HG02943 (cell line): ENCODE measurements at regions not wholly inside any gene's neighbourhood (a gene's known extent, or its start where the extent isn't known, plus 50 kb on each side); places are given as distances from the start of the nearest gene placed in this dataset.

Experiments used
- ATAC-seq: cut with Tn5 transposase; IDR thresholded peaks from one replicate; pipeline ENCODE4 v1.9.1; 2021; ENCODE audit warnings: mild to moderate bottlenecking, low read depth, moderate library complexity; ENCODE audit not compliant: unreplicated experiment

DNA sequence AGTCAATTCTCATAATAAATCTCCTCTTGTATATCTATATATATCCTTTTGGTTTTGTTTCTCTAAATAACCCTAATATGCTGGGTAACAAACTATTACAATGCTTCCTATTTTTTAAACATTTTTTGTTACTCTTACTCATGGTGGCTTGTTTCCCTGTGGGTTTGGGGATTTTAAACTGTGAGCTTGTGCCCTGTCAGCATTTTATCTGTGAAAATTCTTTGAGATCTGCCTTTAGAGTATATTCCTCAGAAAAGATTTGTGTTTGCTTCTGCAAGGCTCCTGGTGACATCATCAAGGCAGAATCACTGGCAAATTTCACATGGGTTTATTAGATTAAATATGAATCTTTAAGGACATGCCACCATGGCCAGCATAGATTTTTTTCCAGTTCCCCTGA is 273.6 kb downstream of the LRFN2 start:
- ATAC-seq, result no peak

DNA sequence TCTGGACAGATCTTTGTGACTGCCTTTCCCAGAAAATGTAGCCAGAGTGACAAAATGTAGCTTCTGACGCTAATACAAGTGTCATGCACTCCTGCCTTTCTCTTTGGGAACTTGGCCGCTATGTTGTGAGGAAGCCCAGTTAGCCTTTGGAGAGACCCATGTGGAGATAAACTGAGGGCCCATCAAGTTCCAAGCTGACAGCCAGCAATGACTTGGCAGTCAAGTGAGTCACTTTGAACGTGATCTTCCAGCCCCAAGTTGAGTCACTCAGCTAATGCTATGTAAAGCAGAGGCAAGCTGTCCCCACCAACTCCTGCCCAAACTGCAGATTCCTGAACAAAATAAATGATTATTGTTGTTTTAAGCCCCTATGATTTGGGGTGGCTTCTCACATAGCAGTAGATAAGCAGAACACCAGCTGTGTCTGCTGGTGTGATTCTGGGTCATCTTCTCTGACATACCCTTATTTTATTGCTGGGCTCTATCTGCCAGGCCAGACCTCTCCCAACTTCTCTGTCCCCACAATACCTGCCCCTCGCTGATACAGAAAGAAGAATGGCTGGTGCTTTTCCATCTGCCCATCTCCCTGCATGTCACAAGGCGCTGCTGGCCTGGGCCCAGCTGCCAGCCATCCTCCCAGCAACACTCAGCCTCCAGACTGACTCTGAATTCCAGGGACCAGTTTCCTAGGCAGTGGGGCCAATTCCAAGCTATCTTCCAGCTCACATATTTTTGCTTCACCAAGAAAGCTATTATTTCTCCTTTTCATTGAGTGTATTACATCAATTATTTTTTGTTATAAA is 274.8 kb downstream of the LRFN2 start:
- no peak for ATAC-seq

DNA sequence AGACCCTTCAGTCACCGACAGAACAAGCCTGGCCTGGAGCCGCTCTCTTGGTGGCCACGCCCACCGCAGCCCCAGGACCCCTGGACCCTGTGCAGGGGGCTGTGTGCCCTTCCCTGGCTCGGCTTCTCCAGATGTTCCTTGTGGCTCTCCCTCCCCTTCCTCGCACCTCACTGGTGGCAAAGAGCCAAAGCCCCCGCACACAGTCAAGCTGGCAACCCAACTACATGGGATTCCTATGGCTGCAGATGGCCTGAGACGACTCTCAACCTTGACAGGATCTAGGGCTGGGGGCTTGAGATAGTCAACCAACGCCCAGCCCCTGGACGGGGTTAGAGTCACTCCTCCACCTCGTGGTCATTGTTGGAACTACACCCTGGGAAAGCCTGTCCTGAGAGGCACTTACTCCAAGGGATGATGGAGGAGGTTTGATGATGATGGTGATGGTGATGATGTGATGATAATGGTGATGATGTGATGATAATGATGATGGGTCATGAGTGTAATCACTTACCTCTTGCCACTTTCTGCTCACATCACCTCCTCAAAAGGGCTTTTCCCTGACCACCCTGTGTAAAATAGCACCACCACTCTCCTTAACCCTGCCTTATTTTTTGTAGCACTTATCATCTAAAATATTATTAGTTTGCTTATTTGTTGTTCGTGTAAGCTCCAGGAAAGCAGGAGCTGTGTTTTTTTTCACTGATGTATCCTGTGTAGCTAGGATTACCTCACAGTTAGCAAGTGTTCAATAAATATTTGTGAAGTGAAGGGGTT is 278.4 kb downstream of the LRFN2 start:
- no peak for ATAC-seq

DNA sequence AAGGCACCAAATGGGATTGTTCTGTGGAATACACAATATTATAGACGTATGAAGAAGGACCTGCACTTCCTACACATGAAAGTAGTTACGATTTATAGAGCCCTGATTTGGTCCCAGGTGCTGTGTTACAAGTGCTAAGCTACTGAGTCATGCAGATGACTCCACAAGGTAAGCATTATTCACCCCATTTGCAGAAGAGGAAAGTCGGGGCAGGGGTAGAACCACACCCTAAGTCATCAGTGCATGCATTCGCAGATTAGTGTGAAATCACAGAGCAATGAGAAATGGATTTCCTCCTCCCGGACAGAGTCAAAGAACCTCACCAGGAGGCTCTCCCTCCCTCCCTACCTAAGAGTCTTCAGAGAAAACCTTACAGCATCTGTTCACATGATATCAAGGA is 279.5 kb downstream of the LRFN2 start:
- no peak for ATAC-seq

DNA sequence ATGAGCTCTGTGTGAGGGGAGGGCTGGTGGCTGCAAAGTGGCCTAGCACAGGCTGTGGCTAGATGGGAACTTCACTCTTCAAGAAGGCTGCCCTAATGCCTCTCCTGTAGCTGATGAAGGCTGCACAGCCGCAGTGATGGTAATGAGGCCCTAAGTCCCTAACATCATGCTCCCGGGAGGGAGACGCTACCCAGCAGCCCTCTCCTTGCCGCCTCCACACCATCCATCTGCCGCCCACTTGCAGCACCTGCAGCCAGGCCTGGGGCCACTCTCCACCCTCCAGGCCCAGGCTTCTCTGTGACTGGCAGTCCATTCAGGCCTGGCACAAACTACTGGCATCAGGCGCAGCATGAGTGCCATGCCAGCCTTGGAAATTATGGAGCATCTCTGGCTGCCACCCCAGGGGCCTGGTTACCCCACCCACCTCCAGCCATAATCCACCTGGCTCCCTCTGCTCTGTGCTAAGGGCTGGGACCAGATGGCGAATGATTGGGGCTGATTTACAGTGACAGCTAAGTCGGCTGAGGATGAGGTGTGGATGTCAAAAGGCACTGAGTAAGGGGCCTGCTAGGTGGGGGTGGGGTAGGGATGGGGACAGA is 284.2 kb downstream of the LRFN2 start:
- no peak for ATAC-seq

DNA sequence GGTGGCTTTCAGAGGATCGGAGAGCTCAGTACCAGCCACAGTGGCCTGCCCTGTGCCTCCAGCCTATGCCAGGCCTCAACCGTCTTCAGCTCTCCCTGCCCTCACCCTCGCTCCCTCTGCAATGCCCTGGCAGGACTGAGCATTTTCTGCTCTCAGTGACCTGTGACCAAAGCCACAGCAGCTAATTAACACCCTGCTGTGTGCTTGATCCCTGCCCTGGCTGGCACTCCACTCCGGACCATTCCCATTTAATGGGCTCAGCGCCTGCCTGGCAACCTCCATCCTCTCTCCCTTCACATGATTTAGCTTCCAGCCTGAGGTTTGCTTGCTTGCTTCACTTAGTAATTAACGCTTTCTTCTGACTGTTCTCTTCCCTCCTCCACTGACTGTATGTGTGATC is 287.5 kb downstream of the LRFN2 start:
- ATAC-seq, result no peak

DNA sequence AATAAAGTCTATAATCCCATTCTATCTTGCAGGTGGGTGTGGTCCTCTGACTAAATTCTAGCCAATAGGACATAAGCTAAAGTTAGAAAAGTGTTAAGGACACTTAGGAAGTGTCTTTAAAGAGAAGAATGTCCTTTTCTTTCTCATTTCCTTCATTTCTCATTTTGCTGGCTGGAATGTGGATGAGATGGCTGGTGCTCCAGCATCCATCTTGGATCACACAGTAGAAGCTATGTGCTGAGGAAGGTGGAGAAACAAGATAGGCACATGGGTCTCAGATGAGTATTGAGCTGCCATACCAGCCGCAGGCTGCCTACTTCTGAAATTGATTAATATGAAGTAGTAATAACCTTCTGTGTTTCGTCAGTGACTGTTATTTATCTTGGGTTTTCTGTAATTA is 289.0 kb downstream of the LRFN2 start:
- ATAC-seq, result no peak

DNA sequence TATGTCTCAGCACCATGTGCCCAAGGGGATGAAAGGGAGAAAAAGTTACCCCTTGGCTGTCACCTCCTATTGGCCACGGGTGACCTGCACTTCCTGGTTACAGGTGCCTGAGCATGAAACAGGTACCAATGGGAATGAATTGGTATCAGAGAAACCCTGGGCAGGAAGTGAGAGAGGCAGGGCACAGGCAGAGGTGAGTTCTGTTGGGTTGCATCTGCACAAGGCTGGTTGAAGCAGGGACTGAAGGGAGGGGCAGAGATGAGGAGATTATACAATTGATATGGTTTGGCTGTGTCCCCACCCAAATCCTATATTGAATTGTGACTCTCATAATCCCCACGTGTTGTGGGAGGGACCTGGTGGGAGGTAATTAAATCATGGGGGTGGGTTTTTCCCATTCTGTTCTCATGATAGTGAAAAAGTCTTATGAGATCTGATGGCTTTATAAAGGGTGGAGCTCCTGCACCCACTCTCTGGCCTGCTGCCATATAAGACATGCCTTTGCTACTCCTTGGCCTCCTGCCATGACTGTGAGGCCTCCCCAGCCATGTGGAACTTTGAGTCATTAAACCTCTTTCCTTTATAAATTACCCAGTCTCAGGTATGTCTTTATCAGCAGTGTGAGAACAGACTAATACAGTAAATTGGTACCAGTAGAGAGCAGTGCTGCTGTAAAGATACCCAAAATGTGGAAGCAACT is 291.8 kb downstream of the LRFN2 start:
- ATAC-seq, result no peak

DNA sequence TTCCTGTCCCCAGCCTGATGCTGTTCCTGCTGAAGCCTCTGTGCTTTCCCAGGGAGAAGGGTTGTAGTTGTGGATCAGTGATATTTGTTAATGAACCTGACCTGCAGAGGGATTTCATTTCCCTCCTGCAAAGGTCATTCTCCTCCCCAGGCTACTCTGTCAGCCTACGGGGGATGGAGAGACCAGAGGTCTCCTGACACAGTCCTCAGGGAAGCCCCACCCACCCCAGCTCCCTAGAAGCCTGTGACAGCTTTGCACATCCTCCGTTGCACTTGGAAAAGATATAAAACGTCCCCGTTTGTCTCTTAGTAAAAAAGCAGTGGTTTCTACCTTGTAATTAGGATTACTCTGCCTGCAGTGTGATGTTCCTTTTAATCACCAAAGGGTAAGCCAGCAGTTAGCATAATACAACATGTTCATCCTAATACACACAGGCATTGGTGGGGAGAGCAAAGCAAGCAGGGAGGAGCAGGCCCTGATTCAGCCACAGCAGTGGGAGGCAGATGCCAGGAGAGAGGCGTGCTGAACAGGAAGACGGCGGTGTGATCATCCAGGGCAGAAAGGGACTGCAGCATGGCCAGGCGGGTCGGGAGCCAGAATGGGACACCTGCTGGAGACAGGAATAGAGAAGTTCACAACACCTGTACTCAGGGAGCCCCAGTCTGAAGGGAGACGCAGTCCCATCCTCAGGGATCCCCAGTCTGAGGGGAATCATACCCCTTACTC is 293.5 kb downstream of the LRFN2 start:
- ATAC-seq, result no peak

DNA sequence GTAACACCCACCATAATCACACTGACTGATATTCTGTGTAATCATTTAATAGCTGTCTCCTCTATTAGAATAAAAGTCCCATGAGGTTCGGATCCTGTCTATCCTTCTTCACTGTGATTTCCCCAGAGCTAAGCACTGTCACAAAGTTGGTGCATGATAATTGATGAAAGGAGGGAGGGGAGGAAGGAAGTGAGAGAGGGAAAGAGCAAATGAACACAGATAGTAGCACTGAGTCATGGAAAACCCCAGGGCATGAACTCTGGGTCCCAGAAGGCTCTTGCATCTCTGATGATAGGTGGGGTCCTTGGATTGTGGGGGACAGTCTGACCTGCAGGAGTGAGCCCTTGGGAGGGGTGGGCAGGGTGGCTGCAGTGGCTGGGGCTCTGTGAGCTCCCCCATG is 294.1 kb downstream of the LRFN2 start:
- ATAC-seq, result no peak

DNA sequence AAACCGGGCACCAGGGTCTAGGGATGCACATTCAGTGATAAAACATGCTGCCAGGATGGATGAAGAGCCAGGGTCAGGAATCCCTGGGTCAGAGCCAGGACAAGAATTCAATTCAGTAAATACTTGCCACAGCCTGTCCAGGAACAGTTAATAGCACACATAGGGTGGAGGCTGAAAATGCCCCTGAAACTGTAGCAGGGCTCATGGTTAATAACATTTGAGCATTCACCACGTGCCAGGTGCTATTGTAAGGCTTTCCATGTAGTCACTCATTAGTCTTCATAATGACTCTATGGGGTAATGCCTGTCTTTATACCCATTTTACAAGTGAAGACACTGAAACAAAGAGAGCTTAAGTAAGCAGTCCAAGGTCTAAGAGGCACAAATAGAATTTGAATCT is 296.3 kb downstream of the LRFN2 start:
- ATAC-seq, result no peak

DNA sequence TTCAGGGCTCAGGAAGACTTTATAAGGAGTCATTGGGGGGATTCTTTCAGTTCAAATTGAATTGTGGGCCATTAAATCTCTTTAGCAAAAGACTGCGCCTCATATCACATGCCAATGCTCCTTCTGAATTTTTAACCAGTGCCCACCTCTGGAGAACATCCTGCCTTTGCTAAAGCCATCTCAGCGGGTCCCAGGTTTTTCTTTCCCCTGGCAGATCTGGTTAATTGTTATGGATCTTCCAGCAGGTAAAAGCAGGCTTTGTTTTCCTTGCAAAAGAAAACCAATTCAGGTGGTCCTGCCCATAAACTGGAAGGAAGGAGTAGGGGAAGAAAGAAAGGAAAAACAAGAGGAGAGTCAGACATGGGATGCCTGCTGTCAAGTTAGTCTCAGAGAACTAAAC is 298.2 kb downstream of the LRFN2 start:
- no peak for ATAC-seq

DNA sequence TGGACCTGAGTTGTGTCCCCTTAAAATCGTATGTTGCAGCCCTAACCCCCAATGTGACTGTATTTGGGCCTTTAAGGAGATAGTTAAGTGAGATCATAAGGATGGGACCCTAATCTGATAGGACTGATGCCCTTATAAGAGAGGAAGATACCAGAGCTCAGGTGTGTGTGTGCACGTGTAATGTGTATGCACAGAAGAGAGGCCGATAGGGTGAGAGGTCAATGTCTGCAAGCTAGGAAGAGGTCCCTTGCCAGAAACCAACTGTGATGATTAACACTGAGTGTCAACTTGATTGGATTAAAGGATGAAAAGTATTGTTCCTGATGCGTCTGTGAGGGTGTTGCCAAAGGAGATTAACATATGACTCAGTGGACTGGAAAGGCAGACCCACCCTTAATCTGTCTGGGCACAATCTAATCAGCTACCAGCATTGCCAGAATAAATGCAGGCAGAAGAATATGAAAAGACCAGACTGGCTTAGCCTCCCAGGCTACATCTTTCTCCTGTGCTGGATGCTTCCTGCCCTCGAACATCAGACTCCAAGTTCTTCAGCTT is 299.8 kb downstream of the LRFN2 start:
- ATAC-seq, result no peak

DNA sequence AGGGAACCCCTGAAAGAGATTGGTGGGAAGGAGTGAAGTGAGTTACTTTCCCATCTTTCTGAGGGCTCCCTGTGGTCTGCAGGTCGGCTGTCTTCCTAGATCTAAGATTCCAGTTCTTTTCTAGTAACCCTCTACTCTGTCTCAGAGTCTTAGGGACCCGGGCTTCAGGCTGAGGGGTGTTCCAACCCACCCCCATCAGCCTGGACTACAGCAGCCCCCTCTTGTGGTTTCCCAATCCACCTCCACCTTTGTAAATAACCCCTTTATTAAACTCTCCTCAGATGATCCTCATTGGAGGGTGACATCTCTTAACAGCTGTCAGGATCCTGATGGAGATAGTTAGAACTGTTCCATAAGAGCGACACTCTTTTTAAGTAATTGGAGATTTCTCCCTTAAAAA is 300.4 kb downstream of the LRFN2 start:
- no peak for ATAC-seq

DNA sequence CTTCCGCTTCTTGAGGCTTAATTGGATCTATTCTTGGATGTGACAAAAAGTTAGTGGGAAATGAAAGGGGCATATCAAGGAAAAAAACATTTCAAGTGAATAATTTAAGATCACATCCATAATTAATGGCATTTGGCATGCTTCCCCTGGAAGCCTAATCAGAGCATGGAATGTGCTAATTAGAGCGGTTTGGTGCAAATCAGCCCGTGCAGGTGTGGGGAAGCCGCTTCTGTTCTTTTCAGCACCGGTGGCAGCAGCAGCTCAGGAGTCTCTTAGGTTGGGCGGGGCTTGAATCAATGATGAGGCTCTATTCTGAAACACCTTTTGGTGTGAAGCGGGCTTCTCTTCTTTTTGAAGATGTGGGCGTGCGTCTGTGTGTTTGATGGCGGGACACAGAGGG is 301.2 kb downstream of the LRFN2 start:
- no peak for ATAC-seq

DNA sequence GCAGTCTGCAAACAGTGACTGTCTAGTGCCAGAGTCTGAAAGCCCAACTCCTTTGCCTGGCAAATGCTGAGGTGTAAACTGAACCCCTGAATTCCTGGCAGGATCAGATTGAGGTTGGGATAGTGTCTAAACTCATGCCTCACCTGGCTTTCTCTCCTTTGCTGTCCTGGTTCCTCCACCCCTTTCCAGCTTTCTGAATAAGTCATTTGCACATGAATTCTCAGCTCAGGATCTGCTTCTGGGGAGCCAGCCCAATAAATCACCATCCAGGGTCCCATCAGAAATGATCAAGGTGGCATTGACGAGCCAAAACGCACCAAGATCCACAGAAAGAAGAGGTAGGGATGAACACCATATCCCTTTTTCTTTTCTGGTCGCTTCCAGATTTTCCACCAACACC is 301.6 kb downstream of the LRFN2 start:
- ATAC-seq, result no peak

DNA sequence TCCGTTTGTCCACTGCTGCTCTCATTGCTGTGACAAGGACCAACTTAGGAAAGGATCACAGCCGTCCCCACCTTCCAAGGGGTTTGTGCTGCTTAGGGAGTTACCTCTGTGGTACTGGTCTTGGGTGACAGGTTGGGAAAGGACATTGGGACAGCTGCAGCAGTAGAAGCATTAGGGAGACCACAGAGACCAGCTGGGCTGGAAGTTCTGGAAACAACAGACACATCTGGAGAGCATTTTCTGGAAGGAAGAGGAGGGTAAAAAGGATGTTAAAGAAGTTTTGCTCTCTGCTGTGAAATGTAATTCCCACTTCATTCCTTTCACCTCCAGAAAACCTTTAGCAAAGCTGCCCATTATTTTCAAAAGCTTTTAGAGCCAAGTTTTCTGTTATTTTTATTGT is 304.2 kb downstream of the LRFN2 start:
- ATAC-seq, result no peak

DNA sequence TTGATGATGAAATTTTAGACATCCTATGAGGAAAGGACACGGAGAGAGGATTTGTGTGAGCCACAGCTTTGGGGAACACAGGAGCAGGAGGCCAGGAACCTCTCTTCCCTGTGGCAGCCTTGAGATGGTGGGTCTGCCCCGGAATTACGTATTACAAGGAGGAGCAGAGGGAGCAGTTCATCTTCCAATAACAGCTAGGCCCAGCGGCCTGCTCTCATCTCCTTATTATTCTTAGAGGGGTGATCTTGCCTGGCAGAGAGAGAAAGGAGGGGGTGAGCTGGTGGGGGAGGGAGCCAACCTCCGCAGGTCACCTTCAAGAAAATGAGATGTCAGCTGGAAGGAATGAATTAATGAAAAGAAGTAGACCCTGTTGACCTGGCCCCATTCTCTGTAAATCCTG is 305.8 kb downstream of the LRFN2 start:
- no peak for ATAC-seq

DNA sequence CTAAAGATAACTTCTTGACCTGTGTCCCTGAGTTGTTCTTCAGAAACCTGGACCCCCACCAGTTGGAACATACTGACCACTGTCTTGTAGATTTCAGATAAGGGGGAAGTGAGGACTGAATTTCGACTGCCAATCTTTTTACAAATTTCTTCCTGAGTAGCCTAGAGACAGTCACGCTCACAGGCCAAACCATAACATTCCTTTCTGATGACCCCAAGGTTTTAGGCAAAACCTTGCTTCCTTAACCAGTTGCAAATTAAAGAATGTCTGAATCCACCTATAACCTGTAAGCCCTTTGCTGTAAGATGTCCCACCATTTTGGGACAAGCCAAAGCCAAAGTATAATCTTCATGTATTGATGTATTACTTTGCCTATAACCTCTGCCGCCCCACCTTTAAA is 306.9 kb downstream of the LRFN2 start:
- ATAC-seq, result no peak

DNA sequence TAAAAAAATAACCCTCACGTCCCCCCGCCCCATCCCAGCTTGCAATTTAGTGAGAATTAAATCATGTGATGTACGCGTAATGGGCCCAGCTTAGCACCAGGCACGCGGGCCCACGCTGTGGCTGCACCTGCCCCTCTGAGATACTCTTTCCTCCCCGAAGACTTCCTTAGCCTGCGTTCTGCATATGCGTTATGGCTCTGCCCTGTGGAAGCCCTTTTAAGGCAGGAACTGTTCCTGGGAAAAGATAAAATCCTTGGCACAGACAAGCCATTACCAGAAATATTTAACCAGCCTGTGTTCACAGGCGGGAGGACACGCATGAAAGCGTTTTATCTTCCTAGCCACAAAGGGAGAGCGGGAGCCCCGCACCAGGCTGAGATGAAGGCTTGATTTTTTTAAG is 311.0 kb downstream of the LRFN2 start:
- no peak for ATAC-seq
